SK-MEL-5 (cell line): ENCODE measurements at regions not wholly inside any gene's neighbourhood (a gene's known extent, or its start where the extent isn't known, plus 50 kb on each side); places are given as distances from the start of the nearest gene placed in this dataset.
A peak's percentile ranks its signal among the peaks of the same experiment; 100 is the strongest.

Experiments used
- DNase-seq: peaks from one replicate; pipeline ENCODE4 v3.0.0-alpha.2; 2016; ENCODE audit warnings: low read depth, low spot score
- in situ Hi-C: cut with HindIII; loops from 2 replicates; pipeline ENCODE4 v1.10.0; 2016; ENCODE audit warnings: low sequenced_read_pairs, high pct_unique_total_duplicates, low pct_unique_long_range_greater_than_20kb

- in situ Hi-C loops = no loop called here
- no peak for DNase-seq
Observed at GRCh38 chr4:137611998-137612700, 79.9 kb upstream of the PCDH18 start.

- in situ Hi-C loops = no loop called here
- peak; percentile 48 for DNase-seq
Observed at GRCh38 chr4:137610960-137611359, 78.7 kb upstream of the PCDH18 start.

- no peak for DNase-seq
- in situ Hi-C loops = no loop called here
Observed at GRCh38 chr4:137609718-137610430, 77.6 kb upstream of the PCDH18 start.

GRCh38 chr4:137608085-137608484, 75.8 kb upstream of the PCDH18 start:
- in situ Hi-C loops = no loop called here

GRCh38 chr4:137602436-137602835, 70.1 kb upstream of the PCDH18 start:
- DNase-seq = no peak
- in situ Hi-C loops = no loop called here

More at GRCh38 chr4:137608085-137608484, 75.8 kb upstream of the PCDH18 start:
- DNase-seq = no peak

GRCh38 chr4:137601934-137602333, 69.6 kb upstream of the PCDH18 start:
- in situ Hi-C loops = no loop called here
- peak; percentile 20 for DNase-seq

GRCh38 chr4:137599734-137600133, 67.4 kb upstream of the PCDH18 start:
- in situ Hi-C loops = no loop called here
- no peak for DNase-seq

GRCh38 chr4:137597752-137598430, 65.6 kb upstream of the PCDH18 start:
- no peak for DNase-seq

GRCh38 chr4:137587796-137588195, 55.5 kb upstream of the PCDH18 start:
- in situ Hi-C loops = no loop called here
- DNase-seq = no peak

More at GRCh38 chr4:137597752-137598430, 65.6 kb upstream of the PCDH18 start:
- in situ Hi-C loops = no loop called here

- in situ Hi-C loops = no loop called here
- no peak for DNase-seq
Observed at GRCh38 chr4:137583671-137584070, 51.4 kb upstream of the PCDH18 start.
